Keratinocyte (primary cell): ENCODE measurements at regions not wholly inside any gene's neighbourhood (a gene's known extent, or its start where the extent isn't known, plus 50 kb on each side); places are given as distances from the start of the nearest gene placed in this dataset.

ENCODE experiments used
- DNase-seq: peaks from one replicate; pipeline ENCODE4 v3.0.0-alpha.2; 2011; ENCODE audit warnings: low read depth, missing footprints, low spot score
- FAIRE-seq: peaks from 2 replicates; lab custom pipeline; 2011; peaks lifted over from hg19 to GRCh38; lab: Jason Lieb, UNC
- H2AFZ ChIP-seq: 2 replicates; pipeline ENCODE4 v1.6.0; 2012; ENCODE audit warnings: low read length, control low read depth, inconsistent platforms; ENCODE audit not compliant: control insufficient read depth
- H3K27ac ChIP-seq: 2 replicates; pipeline ENCODE4 v1.5.1; 2011; ENCODE audit warnings: low read length; ENCODE audit not compliant: control insufficient read depth, insufficient read depth
- H3K27me3 ChIP-seq: 3 replicates; pipeline ENCODE4 v1.6.0; 2011; ENCODE audit warnings: low read length; ENCODE audit not compliant: control insufficient read depth, insufficient read depth; ENCODE audit errors: extremely low read depth
- H3K36me3 ChIP-seq, 2 experiments: 2 replicates in 1 of 2; 3 replicates in 1 of 2; pipeline ENCODE4 v1.5.1; 2011; ENCODE audit warnings: low read length in 2 of 2, mild to moderate bottlenecking in 1 of 2; ENCODE audit not compliant: control insufficient read depth in 2 of 2, insufficient read depth in 2 of 2; ENCODE audit errors: extremely low read depth in 1 of 2
- H3K4me1 ChIP-seq: 3 replicates; pipeline ENCODE4 v1.5.1; 2011; ENCODE audit warnings: low read length; ENCODE audit not compliant: control insufficient read depth, insufficient read depth; ENCODE audit errors: extremely low read depth
- H3K4me2 ChIP-seq: 3 replicates; pipeline ENCODE4 v1.6.0; 2011; ENCODE audit warnings: low read depth, low read length; ENCODE audit not compliant: control insufficient read depth, insufficient read depth; ENCODE audit errors: extremely low read depth
- H3K4me3 ChIP-seq, 3 experiments: fragments of 200-600 bp in 1 of 3; sonication (generic) in 1 of 3; 2 replicates in 2 of 3; 3 replicates in 1 of 3; pipeline ENCODE4 v1.5.1; 2011 to 2016; ENCODE audit warnings: low read length in 3 of 3, mild to moderate bottlenecking in 3 of 3, control low read depth in 2 of 3, inconsistent platforms in 1 of 3, low read depth in 1 of 3, mixed read lengths in 1 of 3, mixed run types in 1 of 3, moderate library complexity in 1 of 3; ENCODE audit not compliant: control insufficient read depth in 2 of 3, insufficient read depth in 2 of 3; ENCODE audit errors: extremely low read depth in 1 of 3
- H3K79me2 ChIP-seq: 2 replicates; pipeline ENCODE4 v1.6.0; 2012; ENCODE audit warnings: low read length; ENCODE audit not compliant: control insufficient read depth, insufficient read depth
- H3K9ac ChIP-seq: 3 replicates; pipeline ENCODE4 v1.6.0; 2011; ENCODE audit warnings: low read length; ENCODE audit not compliant: control insufficient read depth, insufficient read depth; ENCODE audit errors: extremely low read depth
- H3K9me1 ChIP-seq: 3 replicates; pipeline ENCODE4 v1.6.0; 2011; ENCODE audit warnings: low read length; ENCODE audit not compliant: control insufficient read depth, insufficient read depth; ENCODE audit errors: extremely low read depth
- H3K9me3 ChIP-seq: 2 replicates; pipeline ENCODE4 v1.5.1; 2012; ENCODE audit warnings: low read depth, low read length; ENCODE audit not compliant: control insufficient read depth
- H4K20me1 ChIP-seq: 3 replicates; pipeline ENCODE4 v1.6.0; 2011; ENCODE audit warnings: low read length; ENCODE audit not compliant: control insufficient read depth, insufficient read depth; ENCODE audit errors: extremely low read depth
- CTCF ChIP-seq, 3 experiments: IDR thresholded peaks in 1 of 3; conservative IDR thresholded peaks in 1 of 3; optimal IDR thresholded peaks in 1 of 3; 2 replicates in 2 of 3; 3 replicates in 1 of 3; pipeline versions ENCODE3 to v1.5.1; 2011; ENCODE audit warnings: low read length in 3 of 3, mild to moderate bottlenecking in 3 of 3, moderate library complexity in 2 of 3, control low read depth in 1 of 3, inconsistent platforms in 1 of 3; ENCODE audit not compliant: insufficient read depth in 2 of 3; ENCODE audit errors: extremely low read depth in 1 of 3
- EZH2 ChIP-seq: IDR thresholded peaks from one replicate; pipeline ENCODE4 v1.6.1; 2012; ENCODE audit warnings: inconsistent platforms, mild to moderate bottlenecking, low read length, moderate library complexity
- dilution Hi-C: fragments of 300-500 bp; cut with MboI; formaldehyde crosslinking; loops from one replicate; pipeline ENCODE4 v1.7.0; 2020; ENCODE audit warnings: low sequenced_read_pairs; ENCODE audit not compliant: extremely low pct_ligation_motif_present

GRCh38 chr2:41726364-41726763 is 321.5 kb upstream of the PKDCC start:
- Histone ChIP-seq H2AFZ (no peak overlapping the region), H3K4me1 (peaks cover 12% of the 10 kb centered on the region), H3K9me1 (no peaks in the 10 kb centered on the region)

GRCh38 chr2:41727152-41727551 is 320.7 kb upstream of the PKDCC start:
- Histone ChIP-seq H4K20me1 (no peaks in the 10 kb centered on the region), H3K9me1 (no peaks in the 10 kb centered on the region), H3K79me2 (no peaks in the 10 kb centered on the region), H3K9ac (no peak overlapping the region), H3K36me3 (no peaks in the 10 kb centered on the region), H3K4me1 (peaks cover 12% of the 10 kb centered on the region), H2AFZ (no peak overlapping the region), H3K27ac (no peak overlapping the region), H3K4me3 (no peak overlapping the region), H3K27me3 (no peaks in the 10 kb centered on the region), H3K4me2 (no peak overlapping the region), H3K9me3 (no peaks in the 10 kb centered on the region)
- TF ChIP-seq CTCF (optimal IDR thresholded peaks at IDR 0.05 in 1 of 3, IDR thresholded peaks at IDR 0.05 in 1 of 3, conservative IDR thresholded peaks at IDR 0.05 in 1 of 3; ENCODE audit: extremely low read depth in 1 of 3, insufficient read depth in 2 of 3, low read length in 3 of 3) (no peak), EZH2 (no peak)
- DNase-seq (no peak), FAIRE-seq (no peak)
- dilution Hi-C loops: no loop called here

More at GRCh38 chr2:41726364-41726763, 321.5 kb upstream of the PKDCC start:
- H3K4me3 ChIP-seq: no peak overlapping the region
- H3K27ac ChIP-seq: no peak overlapping the region
- DNase-seq (no peak), FAIRE-seq (no peak)
- no peaks in the 10 kb centered on the region for H3K79me2 ChIP-seq
- dilution Hi-C loops: no loop called here
- H3K9me3 ChIP-seq: no peaks in the 10 kb centered on the region
- TF ChIP-seq CTCF (optimal IDR thresholded peaks at IDR 0.05 in 1 of 3, IDR thresholded peaks at IDR 0.05 in 1 of 3, conservative IDR thresholded peaks at IDR 0.05 in 1 of 3; ENCODE audit: extremely low read depth in 1 of 3, insufficient read depth in 2 of 3, low read length in 3 of 3): no peak
- TF ChIP-seq EZH2: no peak
- H3K4me2 ChIP-seq: no peak overlapping the region
- no peaks in the 10 kb centered on the region for H3K36me3 ChIP-seq
- no peaks in the 10 kb centered on the region for H4K20me1 ChIP-seq
- no peaks in the 10 kb centered on the region for H3K27me3 ChIP-seq
- no peak overlapping the region for H3K9ac ChIP-seq
